IPS DF 6.9 (cell line): ENCODE measurements at regions not wholly inside any gene's neighbourhood (a gene's known extent, or its start where the extent isn't known, plus 50 kb on each side); places are given as distances from the start of the nearest gene placed in this dataset.
"Not testable (repeated sequence)": the region's sequence is repeated elsewhere in the genome, so short reads cannot be mapped to it uniquely, and the experiment has no call there.

Experiments used
- DNase-seq: peaks from one replicate; pipeline ENCODE4 v3.0.0-alpha.2; 2013; ENCODE audit warnings: low read depth, low spot score
- H3K27ac ChIP-seq: one replicate; pipeline ENCODE4 v1.5.1; 2013; ENCODE audit warnings: low read length, control low read depth
- H3K27me3 ChIP-seq: 2 replicates; pipeline ENCODE4 v1.6.1; 2013; ENCODE audit warnings: mild to moderate bottlenecking, low read length; ENCODE audit not compliant: control insufficient read depth, insufficient read depth
- H3K36me3 ChIP-seq: 2 replicates; pipeline ENCODE4 v1.6.1; 2013; ENCODE audit warnings: low read length; ENCODE audit not compliant: control insufficient read depth, insufficient read depth
- H3K4me1 ChIP-seq: 2 replicates; pipeline ENCODE4 v1.6.1; 2013; ENCODE audit warnings: low read length; ENCODE audit not compliant: control insufficient read depth, insufficient read depth
- H3K4me3 ChIP-seq: 2 replicates; pipeline ENCODE4 v1.5.1; 2013; ENCODE audit warnings: mild to moderate bottlenecking, low read length
- H3K9me3 ChIP-seq: 2 replicates; pipeline ENCODE4 v1.6.1; 2013; ENCODE audit warnings: low read length, inconsistent platforms; ENCODE audit not compliant: control insufficient read depth, insufficient read depth
- WGBS: extraction: QIAGEN DNeasy Blood & Tissue Kit; methylation state at CpG from one replicate; pipeline ENCODE4 v1.1.7; 2013; ENCODE audit warnings: mixed read lengths, missing lambda C conversion rate; ENCODE audit not compliant: insufficient read length, insufficient coverage; 5-methylcytosine and 5-hydroxymethylcytosine counted together

DNA sequence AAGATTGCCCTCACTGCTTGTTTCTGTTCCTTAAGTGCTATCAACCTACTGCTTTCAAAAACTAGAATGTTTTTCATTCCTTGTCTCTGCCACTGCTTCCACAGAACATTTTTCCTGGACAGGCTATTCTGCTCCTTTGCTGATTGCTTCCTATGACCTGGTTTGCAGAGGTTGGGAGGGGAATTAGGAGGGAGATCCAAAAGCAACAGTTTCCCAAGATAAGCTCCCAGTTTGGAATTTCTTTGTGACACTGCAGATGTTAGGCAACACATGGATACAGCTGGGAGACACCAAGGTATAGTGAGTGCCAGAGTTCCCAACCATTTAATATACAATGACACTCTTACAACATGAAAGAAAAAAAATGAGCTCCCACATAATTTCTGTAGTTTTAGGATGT is 1036.5 kb downstream of the ROBO2 start:
- H3K27ac ChIP-seq, result no peak overlapping the region
- DNase-seq, result no peak
- H3K9me3 ChIP-seq, result no peaks in the 10 kb centered on the region
- no peaks in the 10 kb centered on the region for H3K4me1 ChIP-seq
- no peaks in the 10 kb centered on the region for H3K27me3 ChIP-seq
- H3K4me3 ChIP-seq, result no peak overlapping the region
- no peaks in the 10 kb centered on the region for H3K36me3 ChIP-seq

DNA sequence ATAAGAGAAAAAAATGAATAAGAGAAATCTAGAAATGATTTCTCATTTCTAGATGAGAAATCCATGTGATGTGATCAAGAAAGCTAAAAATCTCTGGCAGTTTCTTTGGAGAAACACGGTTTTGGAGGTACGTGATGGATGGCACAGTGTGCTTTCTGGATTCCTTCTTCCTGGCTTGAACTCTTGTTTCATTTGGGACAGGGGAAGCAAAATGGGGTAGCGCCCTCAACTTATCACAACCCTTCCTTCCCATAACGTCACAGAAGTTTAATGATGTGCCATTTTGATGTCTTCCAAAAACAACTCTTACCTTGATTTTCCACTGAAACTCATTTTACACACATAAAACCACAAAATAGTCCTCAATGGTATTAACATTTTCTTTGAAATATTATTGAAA is 1037.3 kb downstream of the ROBO2 start:
- Histone ChIP-seq H3K27me3 (no peaks in the 10 kb centered on the region), H3K4me1 (no peaks in the 10 kb centered on the region), H3K27ac (no peak overlapping the region), H3K4me3 (no peak overlapping the region), H3K9me3 (no peaks in the 10 kb centered on the region), H3K36me3 (no peaks in the 10 kb centered on the region)
- WGBS, result no CpG with 5 or more reads among the region's 4 CpGs
- DNase-seq, result no peak

GRCh38 chr3:78077842-78078241 is 1037.9 kb downstream of the ROBO2 start:
- H3K27ac ChIP-seq, result no peak overlapping the region
- H3K9me3 ChIP-seq, result no peaks in the 10 kb centered on the region

GRCh38 chr3:78079514-78079913 is 1039.6 kb downstream of the ROBO2 start:
- Histone ChIP-seq H3K36me3 (no peaks in the 10 kb centered on the region), H3K4me1 (no peaks in the 10 kb centered on the region), H3K27ac (no peak overlapping the region), H3K27me3 (no peaks in the 10 kb centered on the region), H3K9me3 (no peaks in the 10 kb centered on the region), H3K4me3 (no peak overlapping the region)
- DNase-seq, result no peak

More at GRCh38 chr3:78077842-78078241, 1037.9 kb downstream of the ROBO2 start:
- no CpG with 5 or more reads among the region's 2 CpGs for WGBS
- Histone ChIP-seq H3K4me1 (no peaks in the 10 kb centered on the region), H3K27me3 (no peaks in the 10 kb centered on the region), H3K36me3 (no peaks in the 10 kb centered on the region), H3K4me3 (no peak overlapping the region)
- no peak for DNase-seq

- H3K4me1 ChIP-seq, result no peaks in the 10 kb centered on the region
- no CpG with 5 or more reads among the region's 1 CpG for WGBS
- DNase-seq, result no peak
- no peaks in the 10 kb centered on the region for H3K36me3 ChIP-seq
- no peaks in the 10 kb centered on the region for H3K27me3 ChIP-seq
- no peak overlapping the region for H3K27ac ChIP-seq
- no peak overlapping the region for H3K4me3 ChIP-seq
- no peaks in the 10 kb centered on the region for H3K9me3 ChIP-seq
Observed at GRCh38 chr3:78086150-78086549, 1046.3 kb downstream of the ROBO2 start.

DNA sequence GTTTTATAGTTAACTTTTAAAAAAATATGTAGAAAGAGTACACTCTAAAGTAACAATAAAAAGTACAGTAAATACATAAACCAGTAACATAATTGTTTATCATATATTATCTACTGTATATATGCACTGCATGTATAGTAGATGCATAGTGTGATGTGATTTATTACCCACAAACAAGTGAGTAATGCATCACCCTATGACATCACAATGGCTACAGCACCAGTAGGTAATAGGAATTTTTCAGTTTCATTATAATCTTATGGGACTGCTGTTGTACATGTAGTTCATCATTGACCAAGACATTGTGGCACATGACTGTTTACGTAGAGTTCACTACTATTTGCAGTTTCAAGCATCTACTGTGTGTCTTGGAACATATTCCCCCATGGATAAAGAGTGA is 1047.2 kb downstream of the ROBO2 start:
- Histone ChIP-seq H3K36me3 (no peaks in the 10 kb centered on the region), H3K4me3 (no peak overlapping the region), H3K27ac (no peak overlapping the region), H3K9me3 (no peaks in the 10 kb centered on the region), H3K4me1 (no peaks in the 10 kb centered on the region), H3K27me3 (no peaks in the 10 kb centered on the region)
- no CpG with 5 or more reads among the region's 1 CpG for WGBS
- DNase-seq, result no peak

- Histone ChIP-seq H3K4me3 (no peak overlapping the region), H3K4me1 (no peaks in the 10 kb centered on the region), H3K9me3 (no peaks in the 10 kb centered on the region), H3K27ac (no peak overlapping the region), H3K27me3 (no peaks in the 10 kb centered on the region), H3K36me3 (no peaks in the 10 kb centered on the region)
- WGBS, result no CpG with 5 or more reads among the region's 2 CpGs
- no peak for DNase-seq
Observed at GRCh38 chr3:78088006-78088405, 1048.1 kb downstream of the ROBO2 start.

DNA sequence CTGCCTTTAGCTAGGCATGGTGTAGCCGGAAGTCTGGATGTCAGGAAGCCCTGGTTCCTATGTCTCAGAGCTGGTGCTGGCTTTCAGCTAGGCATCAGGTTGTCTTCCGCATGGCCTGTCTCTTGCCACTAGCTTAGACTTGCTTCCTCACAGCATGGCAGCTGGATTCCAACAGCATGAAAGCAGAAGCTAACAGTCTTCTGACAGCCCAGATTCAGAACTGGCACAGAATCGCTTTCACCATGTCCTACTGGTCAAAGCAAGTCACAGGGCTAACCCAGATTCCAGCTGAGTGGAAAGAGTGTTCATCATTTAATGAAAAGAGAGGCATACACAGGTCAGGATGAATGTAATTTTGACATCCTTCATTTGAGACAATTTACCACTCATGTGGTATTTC is 1050.5 kb downstream of the ROBO2 start:
- Histone ChIP-seq H3K9me3 (no peaks in the 10 kb centered on the region), H3K4me1 (no peaks in the 10 kb centered on the region), H3K36me3 (no peaks in the 10 kb centered on the region), H3K27ac (no peak overlapping the region), H3K4me3 (no peak overlapping the region), H3K27me3 (no peaks in the 10 kb centered on the region)
- DNase-seq, result no peak
- WGBS, result no CpG with 5 or more reads among the region's 3 CpGs

GRCh38 chr3:78091478-78092119 is 1051.7 kb downstream of the ROBO2 start:
- no peak overlapping the region for H3K27ac ChIP-seq
- no peak overlapping the region for H3K4me3 ChIP-seq
- no peak for DNase-seq
- no peaks in the 10 kb centered on the region for H3K9me3 ChIP-seq
- H3K27me3 ChIP-seq, result no peaks in the 10 kb centered on the region
- no peaks in the 10 kb centered on the region for H3K36me3 ChIP-seq
- no CpG with 5 or more reads among the region's 2 CpGs for WGBS
- no peaks in the 10 kb centered on the region for H3K4me1 ChIP-seq

GRCh38 chr3:78092574-78092973 is 1052.7 kb downstream of the ROBO2 start:
- WGBS, result no CpG with 5 or more reads among the region's 1 CpG
- H3K36me3 ChIP-seq, H3K4me3 ChIP-seq, DNase-seq, H3K4me1 ChIP-seq, H3K27ac ChIP-seq, H3K9me3 ChIP-seq, H3K27me3 ChIP-seq: not testable (repeated sequence)

DNA sequence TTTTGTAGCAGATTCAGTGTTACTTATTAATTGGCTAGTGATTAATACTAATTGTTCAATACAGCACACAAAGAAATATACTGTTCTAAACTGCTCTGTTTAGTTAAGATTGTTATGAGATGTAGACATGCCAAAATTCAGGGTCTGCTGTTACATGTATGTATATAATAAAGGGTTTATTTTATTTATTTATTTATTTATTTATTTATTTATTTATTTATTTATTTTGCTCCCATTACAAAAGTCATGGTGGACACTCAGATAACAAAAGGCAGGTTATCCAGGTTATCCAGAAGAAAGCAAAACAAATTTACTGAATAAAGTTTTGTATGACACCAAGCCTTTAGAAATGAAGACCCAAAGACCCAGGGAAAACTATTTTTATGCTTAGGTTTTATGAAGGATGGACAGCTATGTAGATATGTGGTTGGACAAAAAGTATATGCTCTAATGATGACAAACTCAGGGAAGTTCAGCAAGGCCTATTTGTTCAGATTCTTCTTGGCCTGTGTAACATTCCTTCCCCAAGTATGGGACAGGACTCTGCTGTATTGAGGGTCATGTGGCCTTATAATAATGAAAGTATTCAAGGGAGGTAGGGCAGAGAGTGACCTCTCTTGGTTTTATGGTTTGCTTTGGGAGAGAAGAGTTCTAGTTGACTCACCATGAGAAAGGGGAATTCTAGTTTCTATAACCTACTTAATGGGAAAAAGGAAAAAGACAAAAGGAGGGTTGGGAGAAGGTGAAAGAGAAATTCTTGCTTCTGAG is 1056.8 kb downstream of the ROBO2 start:
- no peak for DNase-seq
- no peak overlapping the region for H3K27ac ChIP-seq
- no peaks in the 10 kb centered on the region for H3K4me1 ChIP-seq
- H3K9me3 ChIP-seq, result no peaks in the 10 kb centered on the region
- H3K36me3 ChIP-seq, result no peaks in the 10 kb centered on the region
- H3K4me3 ChIP-seq, result no peak overlapping the region
- H3K27me3 ChIP-seq, result no peaks in the 10 kb centered on the region
